IMR-90 (cell line): ENCODE measurements at regions not wholly inside any gene's neighbourhood (a gene's known extent, or its start where the extent isn't known, plus 50 kb on each side); places are given as distances from the start of the nearest gene placed in this dataset.

ENCODE experiments used
- ATAC-seq: fragments of 200-7000 bp; cut with Tn5 transposase; 2 replicates; pipeline ENCODE4 v1.9.1; 2020; ENCODE audit warnings: low read depth, mild to moderate bottlenecking, moderate library complexity
- BruUV-seq: library from RNA; stranded (reverse); fragments of 400-500 nt; replicated peaks from 2 replicates; lab custom pipeline; 2021; lab: Mats Ljungman, UMichigan
- CTCF ChIA-PET: fragments of 300-600 bp; formaldehyde crosslinking; extraction: SDS; loops from one replicate; lab custom pipeline; 2021; ENCODE audit warnings: antibody characterized with exemption; lab: Yijun Ruan, JAX
- POLR2A ChIA-PET: fragments of 300-600 bp; sonication (Branson Sonifier 250); formaldehyde crosslinking; loops from one replicate; lab custom pipeline; 2022; ENCODE audit warnings: antibody characterized with exemption; ENCODE audit not compliant: unreplicated experiment; lab: Charles Lee
- DNase-seq: peaks from one replicate; pipeline ENCODE4 v3.0.0; 2013
- H2AFZ ChIP-seq: replicated peaks from 2 replicates; pipeline ENCODE3; 2013; ENCODE audit warnings: low read length, mild to moderate bottlenecking; ENCODE audit not compliant: poor library complexity
- H2AK5ac ChIP-seq: 2 replicates; pipeline ENCODE4 v1.6.1; 2013; ENCODE audit warnings: low read depth, low read length, inconsistent platforms
- H2AK9ac ChIP-seq: replicated peaks from 2 replicates; pipeline ENCODE3; 2013; ENCODE audit warnings: mild to moderate bottlenecking, low read depth, low read length, moderate library complexity; ENCODE audit not compliant: poor library complexity
- H2BK120ac ChIP-seq: 2 replicates; pipeline ENCODE4 v1.6.1; 2013; ENCODE audit warnings: low read depth, low read length, inconsistent platforms
- H2BK15ac ChIP-seq: 3 replicates; pipeline ENCODE4 v1.6.1; 2013; ENCODE audit warnings: low read depth, low read length, inconsistent platforms
- H2BK20ac ChIP-seq: 2 replicates; pipeline ENCODE4 v1.6.1; 2013; ENCODE audit warnings: low read depth, mild to moderate bottlenecking, inconsistent platforms, low read length, moderate library complexity
- H2BK5ac ChIP-seq: 2 replicates; pipeline ENCODE4 v1.6.1; 2013; ENCODE audit warnings: mild to moderate bottlenecking, low read depth, low read length, inconsistent platforms; ENCODE audit not compliant: poor library complexity, severe bottlenecking
- H3K14ac ChIP-seq: replicated peaks from 2 replicates; pipeline ENCODE4 v1.6.1; 2013; ENCODE audit warnings: low read depth, low read length, inconsistent platforms
- H3K18ac ChIP-seq: 2 replicates; pipeline ENCODE4 v1.6.1; 2013; ENCODE audit warnings: low read depth, low read length, control low read depth
- H3K23ac ChIP-seq: 2 replicates; pipeline ENCODE4 v1.6.1; 2013; ENCODE audit warnings: low read depth, low read length, inconsistent platforms
- H3K27ac ChIP-seq: 2 replicates; pipeline ENCODE4 v1.5.1; 2013; ENCODE audit warnings: mild to moderate bottlenecking, control low read depth, low read length; ENCODE audit not compliant: insufficient read depth
- H3K27me3 ChIP-seq: 2 replicates; pipeline ENCODE4 v1.6.1; 2013; ENCODE audit warnings: low read length; ENCODE audit not compliant: control insufficient read depth, insufficient read depth
- H3K36me3 ChIP-seq: 2 replicates; pipeline ENCODE4 v1.6.1; 2013; ENCODE audit warnings: low read length, mixed read lengths; ENCODE audit not compliant: control insufficient read depth, insufficient read depth
- H3K4ac ChIP-seq: 2 replicates; pipeline ENCODE4 v1.6.1; 2013; ENCODE audit warnings: low read depth, low read length, inconsistent platforms
- H3K4me1 ChIP-seq: 2 replicates; pipeline ENCODE4 v1.6.1; 2013; ENCODE audit warnings: low read length, mixed read lengths; ENCODE audit not compliant: control insufficient read depth, insufficient read depth
- H3K4me2 ChIP-seq: 2 replicates; pipeline ENCODE4 v1.6.1; 2013; ENCODE audit warnings: low read depth, mild to moderate bottlenecking, control low read depth, low read length, moderate library complexity
- H3K4me3 ChIP-seq: 2 replicates; pipeline ENCODE4 v1.5.1; 2013; ENCODE audit warnings: low read depth, mild to moderate bottlenecking, control low read depth, low read length, moderate library complexity; ENCODE audit not compliant: insufficient read depth
- H3K56ac ChIP-seq: 2 replicates; pipeline ENCODE4 v1.6.1; 2013; ENCODE audit warnings: low read length, inconsistent platforms; ENCODE audit not compliant: insufficient read depth; ENCODE audit errors: extremely low read depth
- H3K79me1 ChIP-seq, 2 experiments: 2 replicates each; pipeline ENCODE4 v1.6.1; 2013; ENCODE audit warnings: low read length in 2 of 2, inconsistent platforms in 1 of 2, low read depth in 1 of 2
- H3K9ac ChIP-seq: 2 replicates; pipeline ENCODE4 v1.6.1; 2013; ENCODE audit warnings: low read depth, low read length, control low read depth
- H3K9me1 ChIP-seq: 2 replicates; pipeline ENCODE4 v1.6.1; 2013; ENCODE audit warnings: low read length, inconsistent platforms; ENCODE audit not compliant: insufficient read depth
- H3K9me3 ChIP-seq: 2 replicates; pipeline ENCODE4 v1.6.1; 2013; ENCODE audit warnings: low read length; ENCODE audit not compliant: control insufficient read depth, insufficient read depth
- H4K20me1 ChIP-seq: 2 replicates; pipeline ENCODE4 v1.6.1; 2013; ENCODE audit warnings: low read length, inconsistent platforms; ENCODE audit not compliant: insufficient read depth
- H4K5ac ChIP-seq: 2 replicates; pipeline ENCODE4 v1.6.1; 2013; ENCODE audit warnings: mild to moderate bottlenecking, low read depth, low read length, control low read depth
- H4K8ac ChIP-seq, 2 experiments: 2 replicates each; pipeline ENCODE4 v1.6.1; 2013; ENCODE audit warnings: low read depth in 2 of 2, low read length in 2 of 2, control low read depth in 1 of 2, inconsistent platforms in 1 of 2
- H4K91ac ChIP-seq: 2 replicates; pipeline ENCODE4 v1.6.1; 2013; ENCODE audit warnings: low read depth, low read length, inconsistent platforms; ENCODE audit not compliant: insufficient read depth
- BHLHE40 ChIP-seq: fragments of 150-350 bp; IDR thresholded peaks from 2 replicates; pipeline ENCODE4 v1.6.1; 2016; ENCODE audit warnings: mild to moderate bottlenecking, low read depth, low read length
- CEBPB ChIP-seq: IDR thresholded peaks from 2 replicates; pipeline ENCODE4 v1.6.1; 2012; ENCODE audit warnings: low read depth, low read length, improper control_type of control experiment
- CHD1 ChIP-seq: IDR thresholded peaks from 2 replicates; pipeline ENCODE4 v1.6.1; 2012; ENCODE audit warnings: low read depth, low read length, improper control_type of control experiment
- CTCF ChIP-seq: conservative IDR thresholded peaks from 2 replicates; pipeline ENCODE4 v1.5.1; 2012; ENCODE audit warnings: mild to moderate bottlenecking, low read depth, low read length, improper control_type of control experiment
- ELK1 ChIP-seq: fragments of 150-350 bp; IDR thresholded peaks from 2 replicates; pipeline ENCODE4 v1.6.1; 2016; ENCODE audit warnings: low read depth, mild to moderate bottlenecking, low read length, moderate library complexity, borderline replicate concordance
- FOS ChIP-seq: fragments of 150-350 bp; IDR thresholded peaks from 2 replicates; pipeline ENCODE4 v1.6.1; 2016; ENCODE audit warnings: low read depth, low read length
- MAFK ChIP-seq: IDR thresholded peaks from 2 replicates; pipeline ENCODE4 v1.6.1; 2012; ENCODE audit warnings: low read depth, low read length, improper control_type of control experiment
- MAZ ChIP-seq: IDR thresholded peaks from 2 replicates; pipeline ENCODE4 v1.6.1; 2012; ENCODE audit warnings: low read depth, mild to moderate bottlenecking, low read length, improper control_type of control experiment, moderate library complexity, borderline replicate concordance
- MXI1 ChIP-seq: IDR thresholded peaks from 2 replicates; pipeline ENCODE4 v1.6.1; 2012; ENCODE audit warnings: low read depth, mild to moderate bottlenecking, low read length, moderate library complexity, borderline replicate concordance
- NFE2L2 ChIP-seq: fragments of 150-350 bp; IDR thresholded peaks from 2 replicates; pipeline ENCODE4 v1.6.1; 2016; ENCODE audit warnings: low read depth, mild to moderate bottlenecking, low read length
- POLR2A ChIP-seq: IDR thresholded peaks from 2 replicates; pipeline ENCODE4 v1.6.1; 2012; ENCODE audit warnings: mild to moderate bottlenecking, low read depth, low read length
- RAD21 ChIP-seq: IDR thresholded peaks from 2 replicates; pipeline ENCODE4 v1.6.1; 2012; ENCODE audit warnings: low read length, improper control_type of control experiment
- RCOR1 ChIP-seq: IDR thresholded peaks from 2 replicates; pipeline ENCODE4 v1.6.1; 2012; ENCODE audit warnings: mild to moderate bottlenecking, low read length, improper control_type of control experiment; ENCODE audit not compliant: insufficient replicate concordance
- RFX5 ChIP-seq: IDR thresholded peaks from 2 replicates; pipeline ENCODE4 v1.8.0; 2012; ENCODE audit warnings: low read depth, mild to moderate bottlenecking, low read length, moderate library complexity
- SMC3 ChIP-seq: fragments of 150-350 bp; IDR thresholded peaks from 2 replicates; pipeline ENCODE4 v1.6.1; 2016; ENCODE audit warnings: low read depth, mild to moderate bottlenecking, antibody characterized with exemption, low read length, moderate library complexity
- USF2 ChIP-seq: fragments of 150-350 bp; IDR thresholded peaks from 2 replicates; pipeline ENCODE4 v1.6.1; 2017; ENCODE audit warnings: mild to moderate bottlenecking, antibody characterized with exemption, low read length, low read depth
- WGBS, 2 experiments: methylation state at CpG; one replicate each; pipeline versions ENCODE4 v1.1.5 to v1.1.7; 2013; ENCODE audit warnings: missing lambda C conversion rate in 2 of 2; ENCODE audit not compliant: insufficient read length in 1 of 2; ENCODE audit errors: extremely low coverage in 2 of 2; 5-methylcytosine and 5-hydroxymethylcytosine counted together
- dilution Hi-C: fragments of 300-500 bp; cut with HindIII; formaldehyde crosslinking; loops from one replicate; pipeline ENCODE4 v1.14.3; 2018; ENCODE audit warnings: low sequenced_read_pairs; ENCODE audit not compliant: unreplicated experiment
- in situ Hi-C: fragments of 300-500 bp; cut with MboI; formaldehyde crosslinking; loops from 3 replicates; pipeline ENCODE4 v1.14.3; 2019; ENCODE audit warnings: low sequenced_read_pairs, inconsistent platforms, mixed read lengths
- intact Hi-C: fragments of 100-400 bp; cut with micrococcal nuclease; formaldehyde crosslinking; loops from 2 replicates; pipeline ENCODE4 v1.10.0; 2022

GRCh38 chr20:16968099-16968498 is 219.9 kb downstream of the OTOR start:
- Histone ChIP-seq H2BK120ac (no peak overlapping the region), H3K79me1 (no peaks in the 10 kb centered on the region), H2AK9ac (no peak overlapping the region), H2BK15ac (no peak overlapping the region), H3K56ac (no peak overlapping the region), H4K20me1 (no peaks in the 10 kb centered on the region), H3K4me3 (no peak overlapping the region), H3K4me2 (no peak overlapping the region), H3K9me1 (no peaks in the 10 kb centered on the region), H3K14ac (no peak overlapping the region), H3K27ac (no peak overlapping the region), H4K5ac (no peak overlapping the region), H3K18ac (no peak overlapping the region), H3K9me3 (no peaks in the 10 kb centered on the region), H2AK5ac (no peak overlapping the region), H3K4ac (no peak overlapping the region), H3K23ac (no peak overlapping the region), H2BK20ac (no peak overlapping the region), H4K8ac (no peak overlapping the region), H4K91ac (no peak overlapping the region), H3K9ac (no peak overlapping the region), H3K36me3 (no peaks in the 10 kb centered on the region), H2AFZ (no peak overlapping the region), H3K4me1 (no peaks in the 10 kb centered on the region), H3K27me3 (no peaks in the 10 kb centered on the region; the same call in none of the 2 replicates), H2BK5ac (no peak overlapping the region)
- WGBS, 2 experiments, result 27% methylated on average over 3 of the region's 3 CpGs; no CpG with 5 or more reads in 1 of the 2 experiments
- intact Hi-C loops, result no loop called here
- CTCF ChIA-PET, result interaction anchor here (0.7 kb wide), 1 partner anchor 10 kb away, joined by 3 read pairs; no protein-coding TSS in a partner anchor
- POLR2A ChIA-PET, result no interaction called here
- dilution Hi-C loops, result no loop called here
- ATAC-seq (no peak), DNase-seq (no peak)
- no TSS peak for BruUV-seq
- in situ Hi-C loops, result no loop called here
- TF ChIP-seq POLR2A (no peak), CHD1 (no peak), NFE2L2 (no peak), CEBPB (no peak), RAD21 (no peak), CTCF (no peak), SMC3 (no peak), USF2 (no peak), MAFK (no peak), MAZ (no peak), RCOR1 (no peak), BHLHE40 (no peak), MXI1 (no peak), FOS (no peak), ELK1 (no peak), RFX5 (no peak)
